ENCODE measurements at regions not wholly inside any gene's neighbourhood (a gene's known extent, or its start where the extent isn't known, plus 50 kb on each side); places are given as distances from the start of the nearest gene placed in this dataset.

DNA sequence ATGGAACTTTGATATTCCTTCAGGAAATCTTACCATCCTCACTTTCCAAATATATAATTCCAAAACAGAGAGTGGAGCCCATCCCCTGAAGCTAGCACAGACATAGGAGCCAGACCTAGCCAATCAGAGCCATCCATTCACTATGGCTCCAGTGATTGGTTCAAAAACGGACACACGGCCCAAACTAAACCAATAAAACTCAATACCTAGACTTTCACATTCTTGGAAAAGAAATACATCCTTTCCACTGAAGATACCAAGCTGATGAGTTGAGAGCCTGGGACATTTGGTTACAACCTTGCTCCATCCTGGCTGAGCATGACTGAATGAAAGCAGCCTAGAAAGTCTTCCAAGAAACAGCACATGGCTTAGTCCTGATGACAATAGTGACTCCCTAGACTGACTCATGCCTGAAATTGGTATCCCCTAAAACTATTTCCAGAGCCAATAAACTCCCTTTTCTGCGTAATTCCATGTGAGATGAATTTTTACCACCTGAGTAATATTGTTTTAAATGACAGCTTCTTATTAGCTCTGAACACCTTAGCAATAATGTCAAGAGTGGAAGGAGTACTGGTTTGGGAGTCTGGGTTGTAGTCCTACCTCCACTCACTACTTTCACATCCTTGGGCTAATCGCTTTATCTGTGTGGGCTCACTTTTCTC is 189.6 kb upstream of the LNX1 start:
- H3F3A ChIP-seq (ENCODE audit: insufficient read depth, low read length), result no peaks in the 10 kb centered on the region
- no peaks in the 10 kb centered on the region for H3K79me2 ChIP-seq (ENCODE audit: low read length)
- H3K27ac ChIP-seq (ENCODE audit: low read length), result no peak overlapping the region
- H2AFZ ChIP-seq (ENCODE audit: low read length), result no peak overlapping the region
- H3K27me3 ChIP-seq (replicated peaks; ENCODE audit: insufficient read depth, low read length), result no peaks in the 10 kb centered on the region
- H3K36me3 ChIP-seq (replicated peaks; ENCODE audit: insufficient read depth, low read length), result no peaks in the 10 kb centered on the region
- DNase-seq, result no peak
- no peaks in the 10 kb centered on the region for H4K20me1 ChIP-seq (ENCODE audit: insufficient read depth, low read length)
- no peaks in the 10 kb centered on the region for H3K4me1 ChIP-seq (ENCODE audit: low read length)
- no peak overlapping the region for H3K4me3 ChIP-seq (ENCODE audit: low read length)
- no peak for TF ChIP-seq EZH2phosphoT487 (IDR thresholded peaks at IDR 0.05; ENCODE audit: low read length)
- TF ChIP-seq, protein P1, sequence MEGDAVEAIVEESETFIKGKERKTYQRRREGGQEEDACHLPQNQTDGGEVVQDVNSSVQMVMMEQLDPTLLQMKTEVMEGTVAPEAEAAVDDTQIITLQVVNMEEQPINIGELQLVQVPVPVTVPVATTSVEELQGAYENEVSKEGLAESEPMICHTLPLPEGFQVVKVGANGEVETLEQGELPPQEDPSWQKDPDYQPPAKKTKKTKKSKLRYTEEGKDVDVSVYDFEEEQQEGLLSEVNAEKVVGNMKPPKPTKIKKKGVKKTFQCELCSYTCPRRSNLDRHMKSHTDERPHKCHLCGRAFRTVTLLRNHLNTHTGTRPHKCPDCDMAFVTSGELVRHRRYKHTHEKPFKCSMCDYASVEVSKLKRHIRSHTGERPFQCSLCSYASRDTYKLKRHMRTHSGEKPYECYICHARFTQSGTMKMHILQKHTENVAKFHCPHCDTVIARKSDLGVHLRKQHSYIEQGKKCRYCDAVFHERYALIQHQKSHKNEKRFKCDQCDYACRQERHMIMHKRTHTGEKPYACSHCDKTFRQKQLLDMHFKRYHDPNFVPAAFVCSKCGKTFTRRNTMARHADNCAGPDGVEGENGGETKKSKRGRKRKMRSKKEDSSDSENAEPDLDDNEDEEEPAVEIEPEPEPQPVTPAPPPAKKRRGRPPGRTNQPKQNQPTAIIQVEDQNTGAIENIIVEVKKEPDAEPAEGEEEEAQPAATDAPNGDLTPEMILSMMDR (IDR thresholded peaks at IDR 0.05; ENCODE audit: low read length), result no peak
- no peak for TF ChIP-seq EZH2 (optimal IDR thresholded peaks at IDR 0.05; ENCODE audit: low read depth, low read length)
- H3K9me3 ChIP-seq (replicated peaks; ENCODE audit: insufficient read depth, low read length), result no peaks in the 10 kb centered on the region
- H3K4me2 ChIP-seq (ENCODE audit: low read depth, low read length), result no peak overlapping the region
- H3K9ac ChIP-seq (ENCODE audit: low read length), result no peak overlapping the region
- H3K9me2 ChIP-seq (replicated peaks; ENCODE audit: insufficient read depth, low read length), result no peaks in the 10 kb centered on the region

- Histone ChIP-seq H3K27ac (ENCODE audit: low read length) (no peak overlapping the region), H3K4me3 (ENCODE audit: low read length) (no peak overlapping the region), H3K79me2 (ENCODE audit: low read length) (no peaks in the 10 kb centered on the region), H3K4me2 (ENCODE audit: low read depth, low read length) (no peak overlapping the region), H3K9ac (ENCODE audit: low read length) (no peak overlapping the region), H4K20me1 (ENCODE audit: insufficient read depth, low read length) (no peaks in the 10 kb centered on the region), H3K9me2 (replicated peaks; ENCODE audit: insufficient read depth, low read length) (no peaks in the 10 kb centered on the region), H3F3A (ENCODE audit: insufficient read depth, low read length) (no peaks in the 10 kb centered on the region), H3K9me3 (replicated peaks; ENCODE audit: insufficient read depth, low read length) (no peaks in the 10 kb centered on the region), H3K36me3 (replicated peaks; ENCODE audit: insufficient read depth, low read length) (no peaks in the 10 kb centered on the region), H2AFZ (ENCODE audit: low read length) (no peak overlapping the region), H3K27me3 (replicated peaks; ENCODE audit: insufficient read depth, low read length) (no peaks in the 10 kb centered on the region), H3K4me1 (ENCODE audit: low read length) (no peaks in the 10 kb centered on the region)
- DNase-seq, result no peak
- no peak for TF ChIP-seq EZH2phosphoT487 (IDR thresholded peaks at IDR 0.05; ENCODE audit: low read length)
- no peak for TF ChIP-seq EZH2 (optimal IDR thresholded peaks at IDR 0.05; ENCODE audit: low read depth, low read length)
- TF ChIP-seq, protein P1 (IDR thresholded peaks at IDR 0.05; ENCODE audit: low read length), result no peak
Observed at GRCh38 chr4:53779025-53779424, 187.7 kb upstream of the LNX1 start.

DNA sequence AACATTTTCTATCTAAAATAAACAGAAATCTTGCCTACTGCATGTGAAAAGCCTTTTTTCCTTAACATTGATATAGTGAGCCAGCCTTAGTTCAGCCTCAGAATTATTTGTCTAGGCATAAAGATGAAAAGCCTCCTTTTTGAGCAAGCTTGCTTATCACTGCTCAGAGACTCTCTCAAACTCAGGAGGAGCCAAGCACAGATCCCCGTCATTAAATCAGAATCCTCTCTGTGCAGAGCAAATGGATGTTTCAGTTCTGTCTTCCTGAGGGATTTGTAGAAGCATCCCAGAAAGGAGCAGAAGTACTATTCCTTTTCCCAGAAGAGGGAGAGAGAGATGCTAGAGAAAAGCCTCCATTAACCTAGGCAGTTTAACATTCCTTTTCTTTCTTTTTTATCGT is 186.9 kb upstream of the LNX1 start:
- Histone ChIP-seq H3K9me2 (replicated peaks; ENCODE audit: insufficient read depth, low read length) (no peaks in the 10 kb centered on the region), H3K79me2 (ENCODE audit: low read length) (no peaks in the 10 kb centered on the region), H3K27ac (ENCODE audit: low read length) (no peak overlapping the region), H3F3A (ENCODE audit: insufficient read depth, low read length) (no peaks in the 10 kb centered on the region), H4K20me1 (ENCODE audit: insufficient read depth, low read length) (no peaks in the 10 kb centered on the region), H3K36me3 (replicated peaks; ENCODE audit: insufficient read depth, low read length) (no peaks in the 10 kb centered on the region), H3K4me2 (ENCODE audit: low read depth, low read length) (no peak overlapping the region), H3K9ac (ENCODE audit: low read length) (no peak overlapping the region), H3K4me1 (ENCODE audit: low read length) (no peaks in the 10 kb centered on the region), H3K4me3 (ENCODE audit: low read length) (no peak overlapping the region), H3K9me3 (replicated peaks; ENCODE audit: insufficient read depth, low read length) (no peaks in the 10 kb centered on the region), H2AFZ (ENCODE audit: low read length) (no peak overlapping the region), H3K27me3 (replicated peaks; ENCODE audit: insufficient read depth, low read length) (no peaks in the 10 kb centered on the region)
- TF ChIP-seq EZH2 (optimal IDR thresholded peaks at IDR 0.05; ENCODE audit: low read depth, low read length) (no peak), EZH2phosphoT487 (IDR thresholded peaks at IDR 0.05; ENCODE audit: low read length) (no peak)
- TF ChIP-seq, protein P1 (IDR thresholded peaks at IDR 0.05; ENCODE audit: low read length), result no peak
- DNase-seq, result no peak
